IMR-90 (cell line): ENCODE measurements at regions not wholly inside any gene's neighbourhood (a gene's known extent, or its start where the extent isn't known, plus 50 kb on each side); places are given as distances from the start of the nearest gene placed in this dataset.

Experiments
- ATAC-seq: fragments of 200-7000 bp; cut with Tn5 transposase; 2 replicates; pipeline ENCODE4 v1.9.1; 2020; ENCODE audit warnings: low read depth, mild to moderate bottlenecking, moderate library complexity
- BruUV-seq: library from RNA; stranded (reverse); fragments of 400-500 nt; replicated peaks from 2 replicates; lab custom pipeline; 2021; lab: Mats Ljungman, UMichigan
- CTCF ChIA-PET: fragments of 300-600 bp; formaldehyde crosslinking; extraction: SDS; loops from one replicate; lab custom pipeline; 2021; ENCODE audit warnings: antibody characterized with exemption; lab: Yijun Ruan, JAX
- POLR2A ChIA-PET: fragments of 300-600 bp; sonication (Branson Sonifier 250); formaldehyde crosslinking; loops from one replicate; lab custom pipeline; 2022; ENCODE audit warnings: antibody characterized with exemption; ENCODE audit not compliant: unreplicated experiment; lab: Charles Lee
- DNase-seq: peaks from one replicate; pipeline ENCODE4 v3.0.0; 2013
- H2AFZ ChIP-seq: replicated peaks from 2 replicates; pipeline ENCODE3; 2013; ENCODE audit warnings: low read length, mild to moderate bottlenecking; ENCODE audit not compliant: poor library complexity
- H2AK5ac ChIP-seq: 2 replicates; pipeline ENCODE4 v1.6.1; 2013; ENCODE audit warnings: low read depth, low read length, inconsistent platforms
- H2AK9ac ChIP-seq: replicated peaks from 2 replicates; pipeline ENCODE3; 2013; ENCODE audit warnings: mild to moderate bottlenecking, low read depth, low read length, moderate library complexity; ENCODE audit not compliant: poor library complexity
- H2BK120ac ChIP-seq: 2 replicates; pipeline ENCODE4 v1.6.1; 2013; ENCODE audit warnings: low read depth, low read length, inconsistent platforms
- H2BK15ac ChIP-seq: 3 replicates; pipeline ENCODE4 v1.6.1; 2013; ENCODE audit warnings: low read depth, low read length, inconsistent platforms
- H2BK20ac ChIP-seq: 2 replicates; pipeline ENCODE4 v1.6.1; 2013; ENCODE audit warnings: low read depth, mild to moderate bottlenecking, inconsistent platforms, low read length, moderate library complexity
- H2BK5ac ChIP-seq: 2 replicates; pipeline ENCODE4 v1.6.1; 2013; ENCODE audit warnings: mild to moderate bottlenecking, low read depth, low read length, inconsistent platforms; ENCODE audit not compliant: poor library complexity, severe bottlenecking
- H3K14ac ChIP-seq: replicated peaks from 2 replicates; pipeline ENCODE4 v1.6.1; 2013; ENCODE audit warnings: low read depth, low read length, inconsistent platforms
- H3K18ac ChIP-seq: 2 replicates; pipeline ENCODE4 v1.6.1; 2013; ENCODE audit warnings: low read depth, low read length, control low read depth
- H3K23ac ChIP-seq: 2 replicates; pipeline ENCODE4 v1.6.1; 2013; ENCODE audit warnings: low read depth, low read length, inconsistent platforms
- H3K27ac ChIP-seq: 2 replicates; pipeline ENCODE4 v1.5.1; 2013; ENCODE audit warnings: mild to moderate bottlenecking, control low read depth, low read length; ENCODE audit not compliant: insufficient read depth
- H3K27me3 ChIP-seq: 2 replicates; pipeline ENCODE4 v1.6.1; 2013; ENCODE audit warnings: low read length; ENCODE audit not compliant: control insufficient read depth, insufficient read depth
- H3K36me3 ChIP-seq: 2 replicates; pipeline ENCODE4 v1.6.1; 2013; ENCODE audit warnings: low read length, mixed read lengths; ENCODE audit not compliant: control insufficient read depth, insufficient read depth
- H3K4ac ChIP-seq: 2 replicates; pipeline ENCODE4 v1.6.1; 2013; ENCODE audit warnings: low read depth, low read length, inconsistent platforms
- H3K4me1 ChIP-seq: 2 replicates; pipeline ENCODE4 v1.6.1; 2013; ENCODE audit warnings: low read length, mixed read lengths; ENCODE audit not compliant: control insufficient read depth, insufficient read depth
- H3K4me2 ChIP-seq: 2 replicates; pipeline ENCODE4 v1.6.1; 2013; ENCODE audit warnings: low read depth, mild to moderate bottlenecking, control low read depth, low read length, moderate library complexity
- H3K4me3 ChIP-seq: 2 replicates; pipeline ENCODE4 v1.5.1; 2013; ENCODE audit warnings: low read depth, mild to moderate bottlenecking, control low read depth, low read length, moderate library complexity; ENCODE audit not compliant: insufficient read depth
- H3K56ac ChIP-seq: 2 replicates; pipeline ENCODE4 v1.6.1; 2013; ENCODE audit warnings: low read length, inconsistent platforms; ENCODE audit not compliant: insufficient read depth; ENCODE audit errors: extremely low read depth
- H3K79me1 ChIP-seq, 2 experiments: 2 replicates each; pipeline ENCODE4 v1.6.1; 2013; ENCODE audit warnings: low read length in 2 of 2, inconsistent platforms in 1 of 2, low read depth in 1 of 2
- H3K9ac ChIP-seq: 2 replicates; pipeline ENCODE4 v1.6.1; 2013; ENCODE audit warnings: low read depth, low read length, control low read depth
- H3K9me1 ChIP-seq: 2 replicates; pipeline ENCODE4 v1.6.1; 2013; ENCODE audit warnings: low read length, inconsistent platforms; ENCODE audit not compliant: insufficient read depth
- H3K9me3 ChIP-seq: 2 replicates; pipeline ENCODE4 v1.6.1; 2013; ENCODE audit warnings: low read length; ENCODE audit not compliant: control insufficient read depth, insufficient read depth
- H4K20me1 ChIP-seq: 2 replicates; pipeline ENCODE4 v1.6.1; 2013; ENCODE audit warnings: low read length, inconsistent platforms; ENCODE audit not compliant: insufficient read depth
- H4K5ac ChIP-seq: 2 replicates; pipeline ENCODE4 v1.6.1; 2013; ENCODE audit warnings: mild to moderate bottlenecking, low read depth, low read length, control low read depth
- H4K8ac ChIP-seq, 2 experiments: 2 replicates each; pipeline ENCODE4 v1.6.1; 2013; ENCODE audit warnings: low read depth in 2 of 2, low read length in 2 of 2, control low read depth in 1 of 2, inconsistent platforms in 1 of 2
- H4K91ac ChIP-seq: 2 replicates; pipeline ENCODE4 v1.6.1; 2013; ENCODE audit warnings: low read depth, low read length, inconsistent platforms; ENCODE audit not compliant: insufficient read depth
- BHLHE40 ChIP-seq: fragments of 150-350 bp; IDR thresholded peaks from 2 replicates; pipeline ENCODE4 v1.6.1; 2016; ENCODE audit warnings: mild to moderate bottlenecking, low read depth, low read length
- CEBPB ChIP-seq: IDR thresholded peaks from 2 replicates; pipeline ENCODE4 v1.6.1; 2012; ENCODE audit warnings: low read depth, low read length, improper control_type of control experiment
- CHD1 ChIP-seq: IDR thresholded peaks from 2 replicates; pipeline ENCODE4 v1.6.1; 2012; ENCODE audit warnings: low read depth, low read length, improper control_type of control experiment
- FOS ChIP-seq: fragments of 150-350 bp; IDR thresholded peaks from 2 replicates; pipeline ENCODE4 v1.6.1; 2016; ENCODE audit warnings: low read depth, low read length
- MAFK ChIP-seq: IDR thresholded peaks from 2 replicates; pipeline ENCODE4 v1.6.1; 2012; ENCODE audit warnings: low read depth, low read length, improper control_type of control experiment
- MAZ ChIP-seq: IDR thresholded peaks from 2 replicates; pipeline ENCODE4 v1.6.1; 2012; ENCODE audit warnings: low read depth, mild to moderate bottlenecking, low read length, improper control_type of control experiment, moderate library complexity, borderline replicate concordance
- MXI1 ChIP-seq: IDR thresholded peaks from 2 replicates; pipeline ENCODE4 v1.6.1; 2012; ENCODE audit warnings: low read depth, mild to moderate bottlenecking, low read length, moderate library complexity, borderline replicate concordance
- NFE2L2 ChIP-seq: fragments of 150-350 bp; IDR thresholded peaks from 2 replicates; pipeline ENCODE4 v1.6.1; 2016; ENCODE audit warnings: low read depth, mild to moderate bottlenecking, low read length
- RCOR1 ChIP-seq: IDR thresholded peaks from 2 replicates; pipeline ENCODE4 v1.6.1; 2012; ENCODE audit warnings: mild to moderate bottlenecking, low read length, improper control_type of control experiment; ENCODE audit not compliant: insufficient replicate concordance
- RFX5 ChIP-seq: IDR thresholded peaks from 2 replicates; pipeline ENCODE4 v1.8.0; 2012; ENCODE audit warnings: low read depth, mild to moderate bottlenecking, low read length, moderate library complexity
- SMC3 ChIP-seq: fragments of 150-350 bp; IDR thresholded peaks from 2 replicates; pipeline ENCODE4 v1.6.1; 2016; ENCODE audit warnings: low read depth, mild to moderate bottlenecking, antibody characterized with exemption, low read length, moderate library complexity
- WGBS, 2 experiments: methylation state at CpG; one replicate each; pipeline versions ENCODE4 v1.1.5 to v1.1.7; 2013; ENCODE audit warnings: missing lambda C conversion rate in 2 of 2; ENCODE audit not compliant: insufficient read length in 1 of 2; ENCODE audit errors: extremely low coverage in 2 of 2; 5-methylcytosine and 5-hydroxymethylcytosine counted together
- dilution Hi-C: fragments of 300-500 bp; cut with HindIII; formaldehyde crosslinking; loops from one replicate; pipeline ENCODE4 v1.14.3; 2018; ENCODE audit warnings: low sequenced_read_pairs; ENCODE audit not compliant: unreplicated experiment
- in situ Hi-C: fragments of 300-500 bp; cut with MboI; formaldehyde crosslinking; loops from 3 replicates; pipeline ENCODE4 v1.14.3; 2019; ENCODE audit warnings: low sequenced_read_pairs, inconsistent platforms, mixed read lengths
- intact Hi-C: fragments of 100-400 bp; cut with micrococcal nuclease; formaldehyde crosslinking; loops from 2 replicates; pipeline ENCODE4 v1.10.0; 2022
- TF ChIP-seq, protein P1 (sequence below): conservative IDR thresholded peaks from 2 replicates; pipeline ENCODE4 v1.5.1; 2012; ENCODE audit warnings: mild to moderate bottlenecking, low read depth, low read length, improper control_type of control experiment
- TF ChIP-seq, protein P2 (sequence below): fragments of 150-350 bp; IDR thresholded peaks from 2 replicates; pipeline ENCODE4 v1.6.1; 2017; ENCODE audit warnings: mild to moderate bottlenecking, antibody characterized with exemption, low read length, low read depth

DNA sequence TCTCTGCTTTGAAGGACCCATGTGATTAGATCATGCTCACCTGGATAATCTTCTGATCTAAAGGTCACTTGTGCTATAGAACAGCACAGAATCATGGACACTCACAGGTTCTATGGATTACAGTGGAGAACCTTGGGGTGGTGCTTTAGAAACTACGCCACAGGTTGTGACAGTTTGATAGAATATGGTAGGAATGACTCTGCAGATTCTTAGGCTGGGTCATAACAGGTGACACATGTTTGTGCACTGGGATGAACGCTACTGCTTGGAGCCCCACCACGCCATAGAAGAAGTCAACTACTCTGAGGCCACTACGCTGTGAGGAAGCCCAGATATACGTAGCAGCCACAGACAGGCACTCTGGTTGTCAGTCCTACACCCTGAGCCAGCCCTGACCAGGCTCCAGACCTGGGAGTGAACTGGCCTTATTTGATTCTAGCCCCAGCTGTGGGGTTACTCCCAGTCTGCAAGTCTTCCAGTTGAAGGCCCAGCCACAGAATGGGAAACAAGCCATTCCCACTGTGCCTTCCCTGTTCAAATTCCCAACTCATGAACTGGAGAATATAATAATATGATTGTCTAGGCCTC lies 99.0 kb upstream of the SLC24A3 start:
- Histone ChIP-seq H3K27ac (no peak overlapping the region), H3K56ac (no peak overlapping the region), H4K8ac (no peak overlapping the region), H2AK5ac (no peak overlapping the region), H3K36me3 (no peaks in the 10 kb centered on the region), H3K14ac (no peak overlapping the region), H2BK15ac (no peak overlapping the region), H3K9ac (no peak overlapping the region), H3K4me1 (no peaks in the 10 kb centered on the region), H4K20me1 (no peaks in the 10 kb centered on the region), H3K9me1 (no peaks in the 10 kb centered on the region), H2BK120ac (no peak overlapping the region), H3K4me3 (no peak overlapping the region), H2BK20ac (no peak overlapping the region), H3K4me2 (no peak overlapping the region), H4K5ac (no peak overlapping the region), H3K4ac (no peak overlapping the region), H2BK5ac (no peak overlapping the region), H3K27me3 (no peaks in the 10 kb centered on the region), H3K79me1 (no peaks in the 10 kb centered on the region), H2AK9ac (no peak overlapping the region), H2AFZ (no peak overlapping the region), H4K91ac (no peak overlapping the region), H3K23ac (no peak overlapping the region), H3K9me3 (peaks cover 6% of the 10 kb centered on the region), H3K18ac (no peak overlapping the region)
- intact Hi-C loops, result no loop called here
- dilution Hi-C loops, result no loop called here
- BruUV-seq, result no TSS peak
- CTCF ChIA-PET, result no interaction called here
- POLR2A ChIA-PET, result no interaction called here
- ATAC-seq (no peak), DNase-seq (no peak)
- in situ Hi-C loops, result no loop called here
- TF ChIP-seq, protein P1, sequence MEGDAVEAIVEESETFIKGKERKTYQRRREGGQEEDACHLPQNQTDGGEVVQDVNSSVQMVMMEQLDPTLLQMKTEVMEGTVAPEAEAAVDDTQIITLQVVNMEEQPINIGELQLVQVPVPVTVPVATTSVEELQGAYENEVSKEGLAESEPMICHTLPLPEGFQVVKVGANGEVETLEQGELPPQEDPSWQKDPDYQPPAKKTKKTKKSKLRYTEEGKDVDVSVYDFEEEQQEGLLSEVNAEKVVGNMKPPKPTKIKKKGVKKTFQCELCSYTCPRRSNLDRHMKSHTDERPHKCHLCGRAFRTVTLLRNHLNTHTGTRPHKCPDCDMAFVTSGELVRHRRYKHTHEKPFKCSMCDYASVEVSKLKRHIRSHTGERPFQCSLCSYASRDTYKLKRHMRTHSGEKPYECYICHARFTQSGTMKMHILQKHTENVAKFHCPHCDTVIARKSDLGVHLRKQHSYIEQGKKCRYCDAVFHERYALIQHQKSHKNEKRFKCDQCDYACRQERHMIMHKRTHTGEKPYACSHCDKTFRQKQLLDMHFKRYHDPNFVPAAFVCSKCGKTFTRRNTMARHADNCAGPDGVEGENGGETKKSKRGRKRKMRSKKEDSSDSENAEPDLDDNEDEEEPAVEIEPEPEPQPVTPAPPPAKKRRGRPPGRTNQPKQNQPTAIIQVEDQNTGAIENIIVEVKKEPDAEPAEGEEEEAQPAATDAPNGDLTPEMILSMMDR, result no peak
- TF ChIP-seq SMC3 (no peak), RCOR1 (no peak), CEBPB (no peak), MXI1 (no peak), MAFK (no peak), NFE2L2 (no peak), FOS (no peak), MAZ (no peak), CHD1 (no peak), BHLHE40 (no peak), RFX5 (no peak)
- TF ChIP-seq, protein P2, sequence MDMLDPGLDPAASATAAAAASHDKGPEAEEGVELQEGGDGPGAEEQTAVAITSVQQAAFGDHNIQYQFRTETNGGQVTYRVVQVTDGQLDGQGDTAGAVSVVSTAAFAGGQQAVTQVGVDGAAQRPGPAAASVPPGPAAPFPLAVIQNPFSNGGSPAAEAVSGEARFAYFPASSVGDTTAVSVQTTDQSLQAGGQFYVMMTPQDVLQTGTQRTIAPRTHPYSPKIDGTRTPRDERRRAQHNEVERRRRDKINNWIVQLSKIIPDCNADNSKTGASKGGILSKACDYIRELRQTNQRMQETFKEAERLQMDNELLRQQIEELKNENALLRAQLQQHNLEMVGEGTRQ, result no peak
- 20% methylated on average over 4 of the region's 5 CpGs; no CpG with 5 or more reads in 1 of the 2 experiments for WGBS, 2 experiments
